H9 (cell line): ENCODE measurements at regions not wholly inside any gene's neighbourhood (a gene's known extent, or its start where the extent isn't known, plus 50 kb on each side); places are given as distances from the start of the nearest gene placed in this dataset.

Source experiments
- DNase-seq: peaks from one replicate; pipeline ENCODE4 v3.0.0-alpha.2; 2017
- H2AFZ ChIP-seq: one replicate; pipeline ENCODE4 v1.6.1; 2013; ENCODE audit warnings: mild to moderate bottlenecking, low read length, control low read depth, moderate library complexity
- H2AK5ac ChIP-seq: 2 replicates; pipeline ENCODE4 v1.6.1; 2013; ENCODE audit warnings: low read length, control low read depth, mixed read lengths; ENCODE audit not compliant: insufficient read length
- H2BK120ac ChIP-seq: one replicate; pipeline ENCODE4 v1.6.1; 2013; ENCODE audit warnings: low read depth, mild to moderate bottlenecking, low read length, control low read depth, inconsistent platforms; ENCODE audit not compliant: poor library complexity, severe bottlenecking
- H2BK12ac ChIP-seq: 2 replicates; pipeline ENCODE4 v1.6.1; 2013; ENCODE audit warnings: low read length, control low read depth, mixed read lengths, low read depth; ENCODE audit not compliant: insufficient read length
- H2BK15ac ChIP-seq: 2 replicates; pipeline ENCODE4 v1.6.1; 2013; ENCODE audit warnings: low read depth, low read length, control low read depth
- H2BK20ac ChIP-seq: one replicate; pipeline ENCODE4 v1.6.1; 2013; ENCODE audit warnings: low read depth, mild to moderate bottlenecking, low read length, control low read depth, inconsistent platforms; ENCODE audit not compliant: poor library complexity, severe bottlenecking
- H2BK5ac ChIP-seq: 2 replicates; pipeline ENCODE4 v1.6.1; 2013; ENCODE audit warnings: low read length, control low read depth, mixed read lengths; ENCODE audit not compliant: insufficient read length
- H3K14ac ChIP-seq: 2 replicates; pipeline ENCODE4 v1.6.1; 2013; ENCODE audit warnings: low read length, control low read depth; ENCODE audit not compliant: insufficient read depth
- H3K18ac ChIP-seq: 2 replicates; pipeline ENCODE4 v1.6.1; 2013; ENCODE audit warnings: low read depth, mild to moderate bottlenecking, mixed read lengths, low read length, control low read depth; ENCODE audit not compliant: insufficient read length
- H3K23ac ChIP-seq: 2 replicates; pipeline ENCODE4 v1.6.1; 2013; ENCODE audit warnings: low read length, control low read depth, mixed read lengths, low read depth; ENCODE audit not compliant: insufficient read length
- H3K23me2 ChIP-seq: 2 replicates; pipeline ENCODE4 v1.6.1; 2013; ENCODE audit warnings: low read depth, mild to moderate bottlenecking, mixed read lengths, low read length, control low read depth; ENCODE audit not compliant: insufficient read length, poor library complexity, severe bottlenecking
- H3K27ac ChIP-seq: 2 replicates; pipeline ENCODE4 v1.5.1; 2013; ENCODE audit warnings: low read length, control low read depth, mixed read lengths, low read depth; ENCODE audit not compliant: insufficient read length
- H3K27me3 ChIP-seq: 2 replicates; pipeline ENCODE4 v1.6.1; 2013; ENCODE audit warnings: low read length, control low read depth, inconsistent platforms; ENCODE audit not compliant: insufficient read depth
- H3K4ac ChIP-seq: 2 replicates; pipeline ENCODE4 v1.6.1; 2013; ENCODE audit warnings: low read depth, mild to moderate bottlenecking, control low read depth, inconsistent platforms, low read length, moderate library complexity
- H3K4me1 ChIP-seq: 2 replicates; pipeline ENCODE4 v1.6.1; 2013; ENCODE audit warnings: low read length, control low read depth, inconsistent platforms; ENCODE audit not compliant: insufficient read depth
- H3K4me2 ChIP-seq: 2 replicates; pipeline ENCODE4 v1.6.1; 2013; ENCODE audit warnings: low read length, control low read depth, mixed read lengths; ENCODE audit not compliant: insufficient read length, insufficient read depth
- H3K56ac ChIP-seq: 2 replicates; pipeline ENCODE4 v1.6.1; 2013; ENCODE audit warnings: low read depth, mild to moderate bottlenecking, mixed read lengths, low read length, control low read depth; ENCODE audit not compliant: insufficient read length
- H3K79me1 ChIP-seq: 2 replicates; pipeline ENCODE4 v1.6.1; 2013; ENCODE audit warnings: low read depth, mild to moderate bottlenecking, moderate library complexity, low read length, control low read depth, inconsistent platforms; ENCODE audit not compliant: insufficient read depth, poor library complexity, severe bottlenecking
- H3K79me2 ChIP-seq: 2 replicates; pipeline ENCODE4 v1.6.1; 2013; ENCODE audit warnings: low read length, control low read depth, inconsistent platforms; ENCODE audit not compliant: insufficient read depth
- H3K9ac ChIP-seq: 2 replicates; pipeline ENCODE4 v1.6.1; 2013; ENCODE audit warnings: low read length, control low read depth, mixed read lengths; ENCODE audit not compliant: insufficient read length; ENCODE audit errors: extremely low read depth
- H3K9me3 ChIP-seq: one replicate; pipeline ENCODE4 v1.6.1; 2013; ENCODE audit warnings: low read depth, low read length, inconsistent platforms; ENCODE audit not compliant: control insufficient read depth
- H3T11ph ChIP-seq: one replicate; pipeline ENCODE4 v1.6.1; 2013; ENCODE audit warnings: mild to moderate bottlenecking, low read length, control low read depth, inconsistent platforms
- H4K20me1 ChIP-seq: one replicate; pipeline ENCODE4 v1.6.1; 2013; ENCODE audit not compliant: control insufficient read depth, insufficient read length, insufficient read depth
- H4K5ac ChIP-seq: 2 replicates; pipeline ENCODE4 v1.6.1; 2013; ENCODE audit warnings: low read depth, mild to moderate bottlenecking, mixed read lengths, low read length, control low read depth; ENCODE audit not compliant: insufficient read length
- H4K8ac ChIP-seq: replicated peaks from 2 replicates; pipeline ENCODE4 v1.6.1; 2013; ENCODE audit warnings: low read length, control low read depth, mixed read lengths, low read depth; ENCODE audit not compliant: insufficient read length
- H4K91ac ChIP-seq: 2 replicates; pipeline ENCODE4 v1.6.1; 2013; ENCODE audit warnings: low read depth, mild to moderate bottlenecking, moderate library complexity, mixed read lengths, low read length, control low read depth; ENCODE audit not compliant: insufficient read length
- H3K27ac Mint-ChIP-seq, 3 experiments: 2 replicates in 2 of 3; 3 replicates in 1 of 3; pipeline ENCODE4 v1.8.0; 2020 to 2021; ENCODE audit warnings: mixed read lengths in 3 of 3, mild to moderate bottlenecking in 1 of 3, moderate library complexity in 1 of 3
- H3K27me3 Mint-ChIP-seq: 2 replicates; pipeline ENCODE4 v1.8.0; 2021; ENCODE audit warnings: low read depth, mild to moderate bottlenecking, moderate library complexity, mixed read lengths
- H3K36me3 Mint-ChIP-seq, 3 experiments: 2 replicates in 2 of 3; 3 replicates in 1 of 3; pipeline ENCODE4 v1.8.0; 2020 to 2021; ENCODE audit warnings: low read depth in 3 of 3, mixed read lengths in 3 of 3; ENCODE audit not compliant: insufficient read depth in 1 of 3
- H3K4me1 Mint-ChIP-seq, 2 experiments: 2 replicates each; pipeline ENCODE4 v1.8.0; 2020; ENCODE audit warnings: mixed read lengths in 2 of 2
- H3K4me3 Mint-ChIP-seq, 2 experiments: 2 replicates in 1 of 2; 3 replicates in 1 of 2; pipeline ENCODE4 v1.8.0; 2020 to 2021; ENCODE audit warnings: mild to moderate bottlenecking in 2 of 2, mixed read lengths in 2 of 2, moderate library complexity in 1 of 2
- H3K9me3 Mint-ChIP-seq, 2 experiments: 2 replicates in 1 of 2; 3 replicates in 1 of 2; pipeline ENCODE4 v1.8.0; 2020; ENCODE audit warnings: mild to moderate bottlenecking in 2 of 2, mixed read lengths in 2 of 2, moderate library complexity in 1 of 2
- WGBS: extraction: QIAGEN DNeasy Blood & Tissue Kit; methylation state at CpG from one replicate; pipeline ENCODE4 v1.1.7; 2013; ENCODE audit warnings: missing lambda C conversion rate, low lambda C conversion rate, mixed read lengths; ENCODE audit not compliant: insufficient read length; ENCODE audit errors: extremely low coverage; 5-methylcytosine and 5-hydroxymethylcytosine counted together
- TF ChIP-seq, protein P1 (sequence below): fragments of 200-600 bp; sonication (generic); conservative IDR thresholded peaks from 3 replicates; pipeline ENCODE4 v1.8.0; 2021; ENCODE audit warnings: antibody characterized with exemption, mild to moderate bottlenecking

DNA sequence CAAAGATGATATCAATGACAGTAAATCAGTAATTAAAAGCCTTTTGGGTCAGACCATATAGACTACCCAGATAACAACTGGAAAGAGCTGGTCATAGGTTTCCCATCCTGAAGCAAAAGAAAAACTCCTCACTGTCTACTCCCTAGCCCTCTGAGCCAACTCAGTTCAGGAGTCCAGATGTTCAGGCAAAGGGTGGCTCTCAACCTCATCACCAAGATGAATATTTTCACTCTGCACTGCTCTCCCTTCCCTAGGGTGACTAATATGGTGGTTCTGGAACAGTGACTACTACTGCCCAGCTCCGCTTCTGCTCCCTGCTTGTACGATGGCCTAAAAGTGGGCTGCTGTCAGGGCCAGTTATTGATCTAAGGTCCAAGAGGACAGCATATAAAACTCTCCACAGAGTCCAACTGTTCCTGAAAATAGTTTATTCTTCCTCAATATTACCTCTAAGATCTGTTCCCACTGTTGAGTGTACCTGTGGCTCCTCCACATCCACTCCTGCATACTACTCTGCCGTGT is 263.4 kb upstream of the SLC30A5 start:
- DNase-seq, result no peak
- H3K36me3 Mint-ChIP-seq, result no peaks in the 10 kb centered on the region
- H3K9me3 Mint-ChIP-seq, result no peaks in the 10 kb centered on the region
- no peak overlapping the region for H3K18ac ChIP-seq
- TF ChIP-seq, protein P1, sequence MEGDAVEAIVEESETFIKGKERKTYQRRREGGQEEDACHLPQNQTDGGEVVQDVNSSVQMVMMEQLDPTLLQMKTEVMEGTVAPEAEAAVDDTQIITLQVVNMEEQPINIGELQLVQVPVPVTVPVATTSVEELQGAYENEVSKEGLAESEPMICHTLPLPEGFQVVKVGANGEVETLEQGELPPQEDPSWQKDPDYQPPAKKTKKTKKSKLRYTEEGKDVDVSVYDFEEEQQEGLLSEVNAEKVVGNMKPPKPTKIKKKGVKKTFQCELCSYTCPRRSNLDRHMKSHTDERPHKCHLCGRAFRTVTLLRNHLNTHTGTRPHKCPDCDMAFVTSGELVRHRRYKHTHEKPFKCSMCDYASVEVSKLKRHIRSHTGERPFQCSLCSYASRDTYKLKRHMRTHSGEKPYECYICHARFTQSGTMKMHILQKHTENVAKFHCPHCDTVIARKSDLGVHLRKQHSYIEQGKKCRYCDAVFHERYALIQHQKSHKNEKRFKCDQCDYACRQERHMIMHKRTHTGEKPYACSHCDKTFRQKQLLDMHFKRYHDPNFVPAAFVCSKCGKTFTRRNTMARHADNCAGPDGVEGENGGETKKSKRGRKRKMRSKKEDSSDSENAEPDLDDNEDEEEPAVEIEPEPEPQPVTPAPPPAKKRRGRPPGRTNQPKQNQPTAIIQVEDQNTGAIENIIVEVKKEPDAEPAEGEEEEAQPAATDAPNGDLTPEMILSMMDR, result no peak
- H3K9ac ChIP-seq, result no peak overlapping the region
- no peak overlapping the region for H4K5ac ChIP-seq
- H3K14ac ChIP-seq, result no peak overlapping the region
- no peak overlapping the region for H2BK5ac ChIP-seq
- no peak overlapping the region for H3K4ac ChIP-seq
- H3K4me2 ChIP-seq, result no peak overlapping the region
- H2BK20ac ChIP-seq, result no peak overlapping the region
- H3K79me2 ChIP-seq, result no peaks in the 10 kb centered on the region
- H3K23ac ChIP-seq, result no peak overlapping the region
- no peak overlapping the region for H3K27ac ChIP-seq
- no peaks in the 10 kb centered on the region for H3K9me3 ChIP-seq
- no peak overlapping the region for H3T11ph ChIP-seq
- no peaks in the 10 kb centered on the region for H3K23me2 ChIP-seq
- H3K27me3 ChIP-seq, result no peaks in the 10 kb centered on the region
- peaks cover 8 to 11% of the 10 kb centered on the region in 2 experiments for H3K4me1 Mint-ChIP-seq
- no peak overlapping the region for H2AK5ac ChIP-seq
- no peak overlapping the region for H3K56ac ChIP-seq
- no peak overlapping the region for H2BK120ac ChIP-seq
- no peaks in the 10 kb centered on the region for H3K4me1 ChIP-seq
- H3K27me3 Mint-ChIP-seq, result no peaks in the 10 kb centered on the region
- H4K91ac ChIP-seq, result no peak overlapping the region
- no peak overlapping the region for H2BK12ac ChIP-seq
- H3K4me3 Mint-ChIP-seq, result no peak overlapping the region
- H2BK15ac ChIP-seq, result no peak overlapping the region
- WGBS, result no CpG with 5 or more reads among the region's 3 CpGs
- no peak overlapping the region for H4K8ac ChIP-seq
- peak overlapping the region in 1 of 3 experiments; percentile 5; a peak in 1 of 7 replicates for H3K27ac Mint-ChIP-seq
- no peaks in the 10 kb centered on the region for H3K79me1 ChIP-seq
- H2AFZ ChIP-seq, result no peak overlapping the region
- no peaks in the 10 kb centered on the region for H4K20me1 ChIP-seq
